ENCODE measurements at regions not wholly inside any gene's neighbourhood (a gene's known extent, or its start where the extent isn't known, plus 50 kb on each side); places are given as distances from the start of the nearest gene placed in this dataset.

DNA sequence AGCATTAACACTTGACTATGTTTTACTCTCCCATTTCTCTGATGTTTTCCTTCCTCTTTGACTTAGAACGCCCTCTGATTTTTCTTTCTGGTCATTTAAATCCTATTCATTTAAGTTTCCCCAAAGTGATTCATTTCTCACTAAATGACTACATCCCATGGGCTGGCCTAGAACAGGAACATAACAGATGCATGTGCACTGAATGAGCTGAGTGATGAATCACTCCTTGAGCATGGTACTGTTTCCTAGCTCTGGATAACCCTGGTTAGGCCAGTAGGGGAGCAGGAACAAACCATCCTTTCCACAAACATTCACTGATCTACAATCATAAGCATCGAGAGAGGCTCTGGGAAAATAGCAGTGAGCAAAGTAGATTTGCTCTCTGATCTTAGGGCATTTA lies 221.9 kb upstream of the SETBP1 start:
- Histone ChIP-seq H3K4me1 (ENCODE audit: insufficient read depth, low read length) (peaks cover 9% of the 10 kb centered on the region), H3K4me3 (ENCODE audit: low read length) (no peak overlapping the region), H3K27me3 (ENCODE audit: insufficient read depth, low read length) (no peaks in the 10 kb centered on the region), H3K36me3 (ENCODE audit: insufficient read depth, low read length) (no peaks in the 10 kb centered on the region), H2AFZ (ENCODE audit: low read depth, low read length) (no peak overlapping the region), H3K9me3 (ENCODE audit: low read length) (no peaks in the 10 kb centered on the region)

- peaks cover 27% of the 10 kb centered on the region for H3K4me1 ChIP-seq (ENCODE audit: insufficient read depth, low read length)
- H3K27me3 ChIP-seq (ENCODE audit: insufficient read depth, low read length), result no peaks in the 10 kb centered on the region
- no peaks in the 10 kb centered on the region for H3K9me3 ChIP-seq (ENCODE audit: low read length)
- no peaks in the 10 kb centered on the region for H3K36me3 ChIP-seq (ENCODE audit: insufficient read depth, low read length)
- H3K4me3 ChIP-seq (ENCODE audit: low read length), result no peak overlapping the region
- no peak overlapping the region for H2AFZ ChIP-seq (ENCODE audit: low read depth, low read length)
Measured at GRCh38 chr18:44464398-44465180, 216.1 kb upstream of the SETBP1 start.

DNA sequence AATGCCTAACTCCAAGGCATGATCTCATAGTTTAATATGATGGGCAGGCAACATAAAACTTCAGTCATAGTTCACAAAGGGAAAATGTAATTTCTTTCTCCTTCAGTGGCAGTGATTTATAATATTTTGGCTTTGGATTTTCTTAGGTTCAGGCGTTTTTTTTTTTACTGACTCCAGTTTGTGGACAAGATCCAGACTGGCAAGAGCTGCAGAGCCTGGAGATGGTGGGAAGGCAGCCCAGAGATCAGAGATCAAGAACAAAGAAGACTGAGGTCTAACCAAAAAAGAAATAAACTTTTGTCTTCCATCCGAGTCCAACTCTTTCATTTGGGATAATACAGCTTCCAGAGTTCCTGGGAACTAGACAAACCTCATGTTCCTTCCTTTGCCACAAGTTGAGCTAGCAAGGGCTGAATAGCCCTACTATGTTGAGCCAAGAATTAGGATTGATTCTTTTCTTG lies 215.3 kb upstream of the SETBP1 start:
- no peak overlapping the region for H3K4me3 ChIP-seq (ENCODE audit: low read length)
- no peak overlapping the region for H2AFZ ChIP-seq (ENCODE audit: low read depth, low read length)
- H3K27me3 ChIP-seq (ENCODE audit: insufficient read depth, low read length), result no peaks in the 10 kb centered on the region
- peaks cover 27% of the 10 kb centered on the region for H3K4me1 ChIP-seq (ENCODE audit: insufficient read depth, low read length)
- H3K36me3 ChIP-seq (ENCODE audit: insufficient read depth, low read length), result no peaks in the 10 kb centered on the region
- H3K9me3 ChIP-seq (ENCODE audit: low read length), result no peaks in the 10 kb centered on the region

GRCh38 chr18:44466997-44467396 lies 213.7 kb upstream of the SETBP1 start:
- Histone ChIP-seq H3K9me3 (ENCODE audit: low read length) (no peaks in the 10 kb centered on the region), H3K27me3 (ENCODE audit: insufficient read depth, low read length) (no peaks in the 10 kb centered on the region), H2AFZ (ENCODE audit: low read depth, low read length) (no peak overlapping the region), H3K4me1 (ENCODE audit: insufficient read depth, low read length) (peaks cover 27% of the 10 kb centered on the region), H3K4me3 (ENCODE audit: low read length) (no peak overlapping the region), H3K36me3 (ENCODE audit: insufficient read depth, low read length) (no peaks in the 10 kb centered on the region)

GRCh38 chr18:44467718-44468117 lies 213.0 kb upstream of the SETBP1 start:
- H3K36me3 ChIP-seq (ENCODE audit: insufficient read depth, low read length), result no peaks in the 10 kb centered on the region
- no peak overlapping the region for H2AFZ ChIP-seq (ENCODE audit: low read depth, low read length)
- peaks cover 27% of the 10 kb centered on the region for H3K4me1 ChIP-seq (ENCODE audit: insufficient read depth, low read length)
- no peaks in the 10 kb centered on the region for H3K9me3 ChIP-seq (ENCODE audit: low read length)
- H3K27me3 ChIP-seq (ENCODE audit: insufficient read depth, low read length), result no peaks in the 10 kb centered on the region
- no peak overlapping the region for H3K4me3 ChIP-seq (ENCODE audit: low read length)

GRCh38 chr18:44473394-44474066 lies 207.2 kb upstream of the SETBP1 start:
- no peaks in the 10 kb centered on the region for H3K9me3 ChIP-seq (ENCODE audit: low read length)
- no peak overlapping the region for H2AFZ ChIP-seq (ENCODE audit: low read depth, low read length)
- H3K4me3 ChIP-seq (ENCODE audit: low read length), result no peak overlapping the region
- H3K36me3 ChIP-seq (ENCODE audit: insufficient read depth, low read length), result no peaks in the 10 kb centered on the region
- H3K4me1 ChIP-seq (ENCODE audit: insufficient read depth, low read length), result peaks cover 8% of the 10 kb centered on the region
- H3K27me3 ChIP-seq (ENCODE audit: insufficient read depth, low read length), result no peaks in the 10 kb centered on the region

- H3K4me1 ChIP-seq (ENCODE audit: insufficient read depth, low read length), result peaks cover 8% of the 10 kb centered on the region
- no peak overlapping the region for H3K4me3 ChIP-seq (ENCODE audit: low read length)
- H3K9me3 ChIP-seq (ENCODE audit: low read length), result no peaks in the 10 kb centered on the region
- no peak overlapping the region for H2AFZ ChIP-seq (ENCODE audit: low read depth, low read length)
- H3K27me3 ChIP-seq (ENCODE audit: insufficient read depth, low read length), result no peaks in the 10 kb centered on the region
- no peaks in the 10 kb centered on the region for H3K36me3 ChIP-seq (ENCODE audit: insufficient read depth, low read length)
Measured at GRCh38 chr18:44474067-44474411, 206.6 kb upstream of the SETBP1 start.

GRCh38 chr18:44474591-44474990 lies 206.1 kb upstream of the SETBP1 start:
- Histone ChIP-seq H2AFZ (ENCODE audit: low read depth, low read length) (no peak overlapping the region), H3K4me3 (ENCODE audit: low read length) (no peak overlapping the region), H3K27me3 (ENCODE audit: insufficient read depth, low read length) (no peaks in the 10 kb centered on the region), H3K36me3 (ENCODE audit: insufficient read depth, low read length) (no peaks in the 10 kb centered on the region), H3K4me1 (ENCODE audit: insufficient read depth, low read length) (peaks cover 8% of the 10 kb centered on the region), H3K9me3 (ENCODE audit: low read length) (peaks cover 4% of the 10 kb centered on the region)

GRCh38 chr18:44482761-44483160 lies 197.9 kb upstream of the SETBP1 start:
- H2AFZ ChIP-seq (ENCODE audit: low read depth, low read length), result no peak overlapping the region
- peaks cover 5% of the 10 kb centered on the region for H3K9me3 ChIP-seq (ENCODE audit: low read length)
- H3K27me3 ChIP-seq (ENCODE audit: insufficient read depth, low read length), result no peaks in the 10 kb centered on the region
- H3K4me3 ChIP-seq (ENCODE audit: low read length), result no peak overlapping the region
- H3K4me1 ChIP-seq (ENCODE audit: insufficient read depth, low read length), result no peaks in the 10 kb centered on the region
- H3K36me3 ChIP-seq (ENCODE audit: insufficient read depth, low read length), result no peaks in the 10 kb centered on the region

DNA sequence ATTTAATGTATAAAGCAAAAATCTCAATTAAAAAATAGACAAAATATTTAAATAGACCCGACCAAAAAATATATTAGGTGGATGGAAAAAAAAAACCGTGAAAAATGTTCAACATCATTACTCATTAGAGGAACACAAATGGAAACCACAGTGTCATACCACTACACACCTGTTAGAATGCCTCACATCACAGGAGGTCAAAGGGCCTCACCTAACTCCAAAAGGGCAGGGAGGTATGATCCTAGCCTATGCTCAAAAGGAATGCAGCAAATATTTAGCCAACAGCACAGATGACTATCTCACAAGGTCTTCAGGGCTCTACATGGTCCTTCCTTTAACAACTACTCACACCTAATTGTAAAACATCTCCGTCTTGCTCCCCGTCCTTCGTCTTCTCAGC lies 185.5 kb upstream of the SETBP1 start:
- Histone ChIP-seq H2AFZ (ENCODE audit: low read depth, low read length) (no peak overlapping the region), H3K4me3 (ENCODE audit: low read length) (no peak overlapping the region), H3K27me3 (ENCODE audit: insufficient read depth, low read length) (no peaks in the 10 kb centered on the region)

DNA sequence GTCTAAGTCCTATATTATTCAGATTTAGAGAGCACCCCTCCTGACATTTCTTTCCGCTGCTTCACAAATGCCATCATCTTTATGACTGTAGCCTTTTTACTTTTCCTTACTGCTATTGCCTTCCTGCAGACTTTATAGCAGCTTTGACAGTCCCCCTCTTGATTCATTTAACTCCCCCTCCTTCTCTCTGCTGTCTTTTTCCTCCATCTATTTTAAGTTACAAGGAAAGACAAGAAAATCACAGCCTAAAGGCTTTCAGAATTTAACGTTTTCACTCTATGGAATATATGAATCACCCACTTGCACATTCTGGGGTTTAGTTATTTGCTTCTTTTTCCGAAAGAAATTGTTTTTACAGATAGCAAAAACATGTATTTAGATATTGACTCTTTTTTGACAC lies 183.4 kb upstream of the SETBP1 start:
- H3K9me3 ChIP-seq (ENCODE audit: low read length), result no peaks in the 10 kb centered on the region
- H2AFZ ChIP-seq (ENCODE audit: low read depth, low read length), result no peak overlapping the region
- H3K4me3 ChIP-seq (ENCODE audit: low read length), result no peak overlapping the region
- H3K36me3 ChIP-seq (ENCODE audit: insufficient read depth, low read length), result no peaks in the 10 kb centered on the region
- H3K4me1 ChIP-seq (ENCODE audit: insufficient read depth, low read length), result no peaks in the 10 kb centered on the region
- no peaks in the 10 kb centered on the region for H3K27me3 ChIP-seq (ENCODE audit: insufficient read depth, low read length)

More for the DNA sequence above, 185.5 kb upstream of the SETBP1 start:
- Histone ChIP-seq H3K4me1 (ENCODE audit: insufficient read depth, low read length) (no peaks in the 10 kb centered on the region), H3K36me3 (ENCODE audit: insufficient read depth, low read length) (no peaks in the 10 kb centered on the region), H3K9me3 (ENCODE audit: low read length) (no peaks in the 10 kb centered on the region)

DNA sequence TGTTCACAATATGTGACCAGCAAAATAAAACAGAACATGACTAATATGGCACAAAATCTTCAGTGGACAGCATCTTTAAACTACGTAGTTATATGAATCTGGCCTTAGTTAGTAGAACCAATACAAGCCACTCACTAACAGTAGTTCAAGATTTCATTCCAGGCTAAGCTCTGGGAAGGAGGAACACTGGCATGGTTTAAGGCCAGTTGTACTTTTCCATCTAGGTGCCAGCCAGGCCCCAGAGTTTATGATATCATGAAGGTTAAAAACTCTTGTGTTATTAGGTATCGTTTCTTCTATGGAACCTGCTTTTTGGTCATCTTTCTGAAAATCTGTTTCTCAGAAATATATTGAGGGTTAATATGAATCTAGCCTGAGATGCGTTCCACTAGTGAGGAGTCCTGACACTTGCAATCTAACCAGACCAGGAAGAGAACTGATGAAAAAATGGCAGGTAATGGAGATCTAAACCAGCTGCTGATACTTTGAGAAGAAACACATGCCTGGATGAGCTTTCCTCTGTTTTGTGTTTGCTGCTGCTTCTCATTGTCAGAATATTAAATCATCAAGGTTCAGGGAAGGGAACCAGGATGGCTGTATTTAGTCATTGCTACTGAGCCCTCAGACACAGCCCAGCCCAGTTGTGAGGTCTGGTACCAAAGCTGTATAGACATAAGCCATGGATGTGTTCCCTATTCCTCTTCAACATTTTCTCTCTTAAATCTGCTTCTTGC lies 182.8 kb upstream of the SETBP1 start:
- Histone ChIP-seq H3K27me3 (ENCODE audit: insufficient read depth, low read length) (no peaks in the 10 kb centered on the region), H3K4me3 (ENCODE audit: low read length) (no peak overlapping the region), H3K36me3 (ENCODE audit: insufficient read depth, low read length) (no peaks in the 10 kb centered on the region), H2AFZ (ENCODE audit: low read depth, low read length) (no peak overlapping the region), H3K4me1 (ENCODE audit: insufficient read depth, low read length) (no peaks in the 10 kb centered on the region), H3K9me3 (ENCODE audit: low read length) (no peaks in the 10 kb centered on the region)
